HFFc6 (cell line): ENCODE measurements at regions not wholly inside any gene's neighbourhood (a gene's known extent, or its start where the extent isn't known, plus 50 kb on each side); places are given as distances from the start of the nearest gene placed in this dataset.

Source experiments
- DNase-seq: peaks from one replicate; pipeline ENCODE4 v3.0.0-alpha.2; 2018
- H3K27ac Mint-ChIP-seq: 2 replicates; pipeline ENCODE4 v1.8.0; 2020; ENCODE audit warnings: mild to moderate bottlenecking, mixed read lengths
- H3K27me3 Mint-ChIP-seq: 2 replicates; pipeline ENCODE4 v1.8.0; 2021; ENCODE audit warnings: mild to moderate bottlenecking, moderate library complexity, mixed read lengths; ENCODE audit not compliant: insufficient read depth
- H3K36me3 Mint-ChIP-seq: 2 replicates; pipeline ENCODE4 v1.8.0; 2021; ENCODE audit warnings: low read depth, mixed read lengths
- H3K4me1 Mint-ChIP-seq: 2 replicates; pipeline ENCODE4 v1.8.0; 2020; ENCODE audit warnings: low read depth, mixed read lengths
- H3K4me3 Mint-ChIP-seq: 2 replicates; pipeline ENCODE4 v1.8.0; 2020; ENCODE audit warnings: mild to moderate bottlenecking, moderate library complexity, mixed read lengths
- H3K9me3 Mint-ChIP-seq: 2 replicates; pipeline ENCODE4 v1.8.0; 2020; ENCODE audit warnings: mild to moderate bottlenecking, mixed read lengths
- CTCF ChIP-seq: fragments of 200-600 bp; sonication (generic); IDR thresholded peaks from 2 replicates; pipeline ENCODE4 v1.5.0; 2021; ENCODE audit warnings: antibody characterized with exemption, mild to moderate bottlenecking

DNA sequence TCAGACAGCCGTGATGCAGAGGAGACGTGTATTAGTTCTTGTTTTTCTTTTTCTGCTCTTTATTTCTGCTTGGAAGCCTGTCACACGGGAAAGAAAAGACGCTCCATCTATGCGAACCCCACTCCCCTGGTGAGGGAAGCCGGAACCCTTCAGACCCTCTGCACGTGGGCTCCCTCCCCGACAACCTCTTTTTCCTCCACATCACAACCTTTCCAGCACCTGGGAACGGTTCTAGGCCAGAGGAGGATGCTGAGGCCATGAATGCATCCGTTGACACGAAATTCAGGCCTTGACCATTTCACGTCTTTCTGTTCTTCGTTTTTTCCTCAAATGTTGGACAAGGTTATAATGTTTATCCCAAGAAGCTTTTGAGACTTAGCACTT is 85.3 kb upstream of the WNT7B start:
- no peak for DNase-seq
- peaks cover 14% of the 10 kb centered on the region; the same call in 1 of the 2 replicates for H3K36me3 Mint-ChIP-seq
- peaks cover 62% of the 10 kb centered on the region for H3K4me1 Mint-ChIP-seq
- no peak overlapping the region for H3K27ac Mint-ChIP-seq
- no peak for TF ChIP-seq CTCF
- H3K27me3 Mint-ChIP-seq: peaks cover 1% of the 10 kb centered on the region
- H3K9me3 Mint-ChIP-seq: no peaks in the 10 kb centered on the region
- no peak overlapping the region for H3K4me3 Mint-ChIP-seq

DNA sequence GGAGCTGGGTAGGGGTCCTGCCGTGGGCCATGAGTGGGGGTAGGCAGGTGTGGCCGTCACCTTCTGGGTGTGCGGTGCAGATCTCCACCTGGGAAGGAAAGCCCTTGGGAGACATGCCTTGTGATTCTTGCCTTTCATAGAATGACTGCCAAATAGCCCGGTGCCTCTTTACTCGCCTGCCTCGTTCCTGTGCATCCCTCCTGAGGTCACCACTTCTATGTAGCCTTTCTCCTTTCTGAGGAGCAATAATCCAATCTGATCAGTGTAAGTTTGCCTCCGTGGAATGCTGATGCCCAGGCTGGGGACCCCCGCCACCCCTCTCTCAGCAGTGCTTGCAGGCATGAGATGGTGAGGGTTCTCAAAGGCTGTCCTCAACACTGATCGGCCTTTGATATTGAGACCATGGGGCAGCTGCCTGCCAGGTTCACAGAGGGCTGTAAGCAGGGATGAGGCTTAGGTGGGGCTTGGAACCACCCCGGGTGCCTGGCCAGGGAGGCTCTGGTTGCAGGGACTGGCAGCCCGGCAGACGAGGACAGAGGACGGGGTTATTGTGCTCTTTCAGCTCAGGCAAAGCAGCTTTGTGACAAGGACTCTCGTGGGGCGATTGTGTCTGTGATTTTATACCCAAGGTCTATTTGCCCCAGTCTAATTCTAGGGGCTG is 86.1 kb upstream of the WNT7B start:
- no peak for DNase-seq
- Mint-ChIP-seq H3K4me3 (no peak overlapping the region), H3K27me3 (peaks cover 1% of the 10 kb centered on the region; the same call in 1 of the 2 replicates), H3K4me1 (peaks cover 62% of the 10 kb centered on the region), H3K9me3 (no peaks in the 10 kb centered on the region), H3K27ac (no peak overlapping the region), H3K36me3 (peaks cover 14% of the 10 kb centered on the region; the same call in 1 of the 2 replicates)
- TF ChIP-seq CTCF: no peak

DNA sequence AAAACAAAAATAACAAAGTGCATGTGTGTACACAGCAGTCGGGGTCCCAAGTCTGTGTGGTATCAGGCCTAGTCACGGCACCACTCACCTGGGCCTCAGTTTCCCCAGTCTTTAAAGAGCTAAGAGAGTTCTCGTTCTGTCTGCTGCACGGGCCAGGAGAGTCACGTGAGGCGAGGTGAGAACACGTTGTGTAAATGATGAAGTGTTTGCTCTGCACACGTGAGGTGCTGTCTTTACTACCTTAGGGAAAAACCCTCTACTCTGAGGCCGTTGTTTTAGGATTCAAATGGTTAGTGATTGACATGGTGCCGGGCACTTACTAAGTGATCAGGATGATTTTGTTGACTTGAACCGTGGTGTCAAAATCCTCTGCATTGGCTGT is 86.5 kb upstream of the PPARA start:
- no peaks in the 10 kb centered on the region for H3K9me3 Mint-ChIP-seq
- DNase-seq: no peak
- H3K4me1 Mint-ChIP-seq: peaks cover 62% of the 10 kb centered on the region
- no peak for TF ChIP-seq CTCF
- peaks cover 14% of the 10 kb centered on the region; the same call in 1 of the 2 replicates for H3K36me3 Mint-ChIP-seq
- peaks cover 1% of the 10 kb centered on the region; the same call in 1 of the 2 replicates for H3K27me3 Mint-ChIP-seq
- no peak overlapping the region for H3K4me3 Mint-ChIP-seq
- H3K27ac Mint-ChIP-seq: no peak overlapping the region

DNA sequence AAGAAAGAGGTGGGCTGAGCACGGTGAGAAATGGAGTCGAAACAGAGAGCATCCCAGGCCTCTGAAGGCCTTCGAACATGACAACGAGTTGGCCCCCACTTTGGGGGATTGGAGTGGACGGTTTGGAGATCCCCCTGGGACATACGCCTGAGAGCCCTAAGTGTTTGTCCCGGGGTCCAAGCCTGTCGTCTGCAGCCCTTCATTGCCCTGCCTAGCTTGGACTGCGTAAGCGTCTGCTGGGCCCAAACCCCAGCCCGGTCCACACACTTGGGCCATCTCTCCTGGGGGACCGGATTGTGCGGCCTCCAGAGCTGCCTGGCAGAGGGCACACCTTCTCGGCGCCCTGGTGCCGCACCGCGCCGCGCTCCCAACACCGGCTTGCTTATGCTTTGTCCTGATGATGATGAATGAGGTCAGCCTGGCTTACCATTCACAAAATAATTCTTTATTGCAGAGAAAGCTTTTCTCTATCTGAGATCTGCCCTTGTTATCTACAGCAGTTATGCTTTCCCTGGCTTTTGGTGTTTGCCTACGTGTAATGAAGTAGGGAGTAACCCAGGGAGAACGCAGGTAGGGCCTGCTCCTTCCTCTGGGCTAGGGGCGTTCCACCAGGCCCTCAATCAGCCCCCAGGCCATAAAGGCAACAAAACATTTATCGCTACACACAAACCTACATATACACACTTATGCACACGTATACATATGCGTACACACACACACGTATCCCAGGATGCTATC is 85.9 kb upstream of the PPARA start:
- H3K4me3 Mint-ChIP-seq: no peak overlapping the region
- no peak for DNase-seq
- peaks cover 14% of the 10 kb centered on the region; the same call in 1 of the 2 replicates for H3K36me3 Mint-ChIP-seq
- H3K27ac Mint-ChIP-seq: no peak overlapping the region
- TF ChIP-seq CTCF: no peak
- H3K27me3 Mint-ChIP-seq: peaks cover 1% of the 10 kb centered on the region; the same call in 1 of the 2 replicates
- no peaks in the 10 kb centered on the region for H3K9me3 Mint-ChIP-seq
- H3K4me1 Mint-ChIP-seq: peaks cover 62% of the 10 kb centered on the region

- peaks cover 63% of the 10 kb centered on the region for H3K4me1 Mint-ChIP-seq
- peaks cover 14% of the 10 kb centered on the region; the same call in 1 of the 2 replicates for H3K36me3 Mint-ChIP-seq
- H3K27me3 Mint-ChIP-seq: peaks cover 5% of the 10 kb centered on the region; the same call in 1 of the 2 replicates
- H3K9me3 Mint-ChIP-seq: no peaks in the 10 kb centered on the region
- TF ChIP-seq CTCF: no peak
- H3K27ac Mint-ChIP-seq: peak overlapping the region; percentile 96; the same call in 1 of the 2 replicates
- H3K4me3 Mint-ChIP-seq: peak overlapping the region; percentile 45
- no peak for DNase-seq
Observed at GRCh38 chr22:46064966-46065666, 85.2 kb upstream of the PPARA start.
